Dermis blood vessel endothelial cell (primary cell): ENCODE measurements at regions not wholly inside any gene's neighbourhood (a gene's known extent, or its start where the extent isn't known, plus 50 kb on each side); places are given as distances from the start of the nearest gene placed in this dataset.

Experiments
- DNase-seq: peaks from one replicate; pipeline ENCODE4 v3.0.0; 2010

DNA sequence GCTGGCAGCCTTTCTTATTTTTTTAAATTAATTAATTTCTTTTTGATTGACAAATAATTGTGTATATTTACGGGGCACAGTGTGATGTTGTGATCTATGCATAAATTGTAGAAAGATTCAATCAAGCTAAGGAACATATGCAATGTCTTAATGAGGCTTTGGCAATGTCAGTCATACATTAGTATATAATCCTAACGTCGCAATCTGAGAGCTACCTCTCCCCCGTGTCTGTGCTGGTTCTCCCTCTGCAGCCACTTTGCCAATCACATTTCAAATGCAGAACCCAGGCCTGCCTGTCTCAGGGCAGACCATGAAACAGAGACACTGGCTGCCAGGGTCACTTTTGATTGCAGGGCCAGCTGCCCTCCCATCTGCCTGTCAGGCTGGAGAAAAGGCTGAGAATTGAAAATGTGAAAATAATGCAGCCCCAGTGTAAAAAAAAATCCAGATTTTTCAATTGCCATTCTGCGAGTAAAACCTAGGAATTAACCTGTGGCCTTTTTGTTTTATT, 56.3 kb downstream of the SLC24A2 start:
- no peak for DNase-seq

DNA sequence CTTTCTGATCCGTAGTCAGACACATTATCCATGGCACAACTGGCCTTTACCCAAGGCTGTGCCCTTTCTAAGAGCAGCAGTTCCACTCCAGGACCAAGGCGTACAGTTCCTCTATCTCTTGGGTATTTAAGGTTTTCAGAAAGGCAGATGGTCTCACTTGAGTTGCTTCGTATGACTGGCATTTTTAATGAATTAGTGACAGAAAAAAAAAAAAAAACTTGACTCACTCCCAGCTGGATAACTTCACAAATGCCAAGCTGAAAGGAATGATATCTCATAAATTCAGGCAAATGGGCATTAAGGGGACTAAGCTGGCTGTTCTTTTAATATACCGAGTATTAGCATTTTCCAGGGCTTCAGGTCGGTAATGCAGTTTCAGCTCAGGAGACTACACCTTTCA, 60.7 kb downstream of the SLC24A2 start:
- DNase-seq, result no peak

DNA sequence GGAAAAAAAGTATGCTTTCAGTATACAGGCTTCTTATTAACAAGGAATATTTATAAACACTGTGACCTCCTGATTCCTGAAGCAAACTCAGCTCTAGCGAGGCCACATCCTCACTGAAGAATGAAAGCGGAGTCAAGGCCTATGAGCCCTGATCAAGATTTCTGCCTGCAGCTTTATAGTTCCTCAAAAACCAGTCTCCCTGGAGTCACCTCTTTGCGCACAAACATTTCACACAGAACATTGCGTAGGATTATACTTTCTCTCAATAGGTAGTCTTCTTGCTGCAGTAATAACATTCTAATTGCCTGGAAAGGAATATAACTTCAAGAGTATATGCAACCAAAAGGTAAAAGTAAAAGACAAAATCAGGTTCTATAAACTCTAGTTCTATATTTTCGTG, 62.9 kb downstream of the SLC24A2 start:
- DNase-seq, result no peak

DNA sequence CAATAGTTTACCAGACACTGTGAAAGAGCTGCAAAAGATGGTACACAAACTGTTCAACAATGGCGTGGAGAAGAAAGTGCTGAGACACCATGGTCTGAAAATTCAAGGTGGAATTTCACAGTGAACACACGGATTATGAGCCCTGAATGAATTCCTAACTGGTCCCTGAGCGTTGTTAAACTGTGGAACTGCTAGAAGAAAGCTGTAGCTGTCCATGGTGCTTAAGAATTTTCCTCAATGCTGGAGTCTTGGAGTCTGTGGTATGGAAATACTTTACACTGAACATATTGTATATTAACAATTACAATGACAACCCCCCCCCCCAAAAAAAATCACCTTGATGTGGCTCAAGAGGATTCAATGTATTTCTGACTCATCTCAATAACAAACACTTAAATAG, 68.5 kb downstream of the SLC24A2 start:
- DNase-seq, result peak; percentile 71

DNA sequence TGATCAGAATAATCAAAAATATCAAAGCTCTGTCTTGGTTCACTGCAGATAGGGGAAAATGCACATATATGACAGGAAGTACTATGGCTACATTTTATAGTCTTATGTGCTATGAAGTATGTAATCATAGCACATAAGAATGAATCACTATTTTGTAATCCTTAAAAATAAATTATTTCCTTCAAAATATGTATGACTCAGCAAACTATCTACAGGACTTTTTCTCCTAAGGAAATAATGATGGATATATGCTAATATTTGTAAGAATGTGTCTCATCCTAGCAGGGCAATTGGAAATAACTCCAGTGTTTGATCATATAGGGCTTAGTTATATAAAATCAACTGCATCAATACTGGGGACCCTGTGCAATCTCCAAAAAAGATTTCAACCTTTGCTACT, 85.1 kb downstream of the SLC24A2 start:
- DNase-seq, result no peak

DNA sequence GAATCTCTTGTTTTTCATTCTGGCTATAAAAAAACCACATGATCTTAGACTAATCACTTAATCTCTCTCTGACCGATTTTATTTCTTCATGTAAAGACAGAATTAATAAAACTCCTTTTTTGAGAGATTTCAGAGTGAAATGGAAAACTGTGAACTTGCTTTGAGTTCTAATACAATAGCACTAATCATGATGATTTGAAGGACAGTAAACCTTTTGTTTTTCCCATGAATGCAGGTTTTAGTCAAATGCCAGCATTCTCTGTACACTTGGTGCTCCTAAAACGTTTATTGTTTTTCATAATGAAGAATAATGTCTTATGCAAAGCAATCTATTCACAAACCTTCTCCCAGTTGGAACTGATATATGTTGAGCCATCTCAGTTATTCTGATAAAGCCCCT, 86.8 kb downstream of the SLC24A2 start:
- no peak for DNase-seq

DNA sequence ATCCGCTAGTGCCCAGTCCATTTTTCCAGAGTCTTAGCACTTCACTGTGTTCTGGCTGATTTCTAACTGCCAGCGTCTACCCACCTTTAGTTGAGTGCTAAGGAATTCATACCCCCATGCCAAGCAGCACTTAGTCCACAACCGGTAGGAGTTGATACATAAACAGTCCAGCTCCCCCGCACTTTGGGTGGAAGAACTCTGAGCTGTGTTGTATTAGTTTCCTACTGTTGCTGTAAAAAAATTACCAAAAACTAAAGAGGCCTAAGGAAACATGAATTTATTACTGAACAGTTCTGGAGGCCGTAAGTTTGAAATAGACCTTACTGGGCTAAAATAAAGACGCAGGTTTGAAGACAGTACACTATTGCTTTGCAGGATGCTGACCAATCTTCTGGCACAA, 87.6 kb downstream of the SLC24A2 start:
- no peak for DNase-seq

DNA sequence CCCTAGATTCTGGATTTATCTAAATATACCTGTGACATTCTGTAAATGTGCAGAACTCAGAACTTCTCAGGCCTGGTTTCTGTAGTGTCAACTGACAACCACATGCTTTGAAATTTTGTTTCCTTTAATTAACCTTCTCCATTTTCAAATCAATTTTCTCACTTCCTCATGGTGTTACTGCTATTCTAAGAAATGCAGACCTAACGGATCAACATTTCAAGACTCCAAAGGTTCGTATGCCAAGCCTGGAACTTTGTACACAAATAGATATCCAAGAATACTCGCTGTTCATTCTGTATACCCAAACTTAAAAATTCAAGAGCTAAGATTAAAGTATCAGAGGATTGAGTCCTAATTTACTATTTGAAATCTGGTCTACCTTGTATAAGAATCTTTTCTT, 88.1 kb downstream of the SLC24A2 start:
- no peak for DNase-seq

DNA sequence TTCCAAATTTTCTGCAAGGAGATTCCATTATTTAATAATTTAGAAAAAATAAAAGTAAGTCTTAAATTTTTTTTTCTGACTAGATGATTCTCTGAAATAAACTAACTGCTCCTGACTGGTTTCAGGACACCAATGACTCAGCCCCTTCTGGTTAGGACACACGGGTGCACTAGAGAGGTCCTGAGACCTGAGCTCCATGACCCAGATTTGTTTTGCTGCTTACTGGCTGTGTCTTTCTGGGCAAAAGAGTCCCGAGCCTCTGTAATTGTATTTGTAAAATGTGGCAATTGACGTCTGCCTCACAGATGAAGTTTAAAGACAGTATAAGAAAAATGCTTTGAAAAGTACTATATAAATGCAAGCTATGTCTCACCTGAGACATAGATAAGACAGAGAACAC, 89.1 kb downstream of the SLC24A2 start:
- no peak for DNase-seq

DNA sequence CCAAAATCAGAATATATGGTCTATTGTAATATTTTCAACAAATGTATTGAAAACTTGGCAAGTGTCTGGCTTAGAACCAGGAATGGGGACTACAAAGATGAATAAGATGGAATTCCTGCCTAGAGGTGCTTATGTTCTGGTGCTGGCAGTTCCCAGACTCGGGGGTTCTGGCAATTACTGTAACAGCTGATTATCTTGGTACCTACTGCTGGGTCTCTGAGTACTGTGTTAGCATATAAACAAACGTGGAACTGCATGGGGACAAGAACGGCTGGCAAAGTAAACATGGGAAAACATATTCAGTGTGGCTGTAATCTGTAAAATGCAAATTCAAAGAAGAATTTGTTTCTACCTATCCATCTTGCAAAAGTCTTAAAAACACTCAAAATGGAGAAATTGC, 89.9 kb downstream of the SLC24A2 start:
- DNase-seq, result no peak

DNA sequence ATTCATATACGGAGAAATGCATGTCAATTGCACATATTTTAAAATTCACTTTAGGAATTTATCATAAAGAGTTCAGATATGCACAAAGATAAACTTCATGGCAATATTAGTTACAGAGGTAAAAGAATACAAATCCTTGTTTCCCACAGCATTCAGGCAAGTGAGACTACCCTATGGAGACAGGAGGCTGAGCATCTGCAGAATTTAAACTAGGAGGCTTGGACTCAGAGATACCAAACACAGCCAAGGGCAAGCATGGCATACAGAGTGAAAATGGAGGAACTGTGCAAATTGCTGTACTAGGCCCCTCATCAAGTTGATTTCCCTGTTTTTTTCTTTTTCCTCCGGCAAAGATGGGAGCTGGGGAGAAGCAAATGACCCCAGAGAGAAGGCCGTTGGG, 94.2 kb downstream of the SLC24A2 start:
- DNase-seq, result no peak

DNA sequence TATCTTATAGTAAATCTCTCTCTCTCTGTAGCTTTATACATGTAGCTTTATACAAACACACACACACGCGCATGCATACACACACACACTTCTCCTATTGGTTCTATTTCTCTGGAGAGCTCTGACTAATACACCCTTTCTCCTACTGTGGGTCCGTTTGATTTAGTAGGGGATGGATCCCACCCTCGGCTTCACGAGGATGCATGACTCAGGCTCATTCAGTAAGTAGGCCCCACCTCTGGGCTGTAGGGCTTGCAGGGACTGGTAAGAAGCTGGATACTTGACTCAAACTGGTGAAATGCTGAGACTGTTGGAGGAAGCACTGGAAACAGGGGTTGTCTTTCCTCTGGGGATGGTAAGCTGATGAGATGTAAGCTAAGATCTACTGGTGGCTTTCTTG, 98.7 kb downstream of the SLC24A2 start:
- DNase-seq, result no peak

DNA sequence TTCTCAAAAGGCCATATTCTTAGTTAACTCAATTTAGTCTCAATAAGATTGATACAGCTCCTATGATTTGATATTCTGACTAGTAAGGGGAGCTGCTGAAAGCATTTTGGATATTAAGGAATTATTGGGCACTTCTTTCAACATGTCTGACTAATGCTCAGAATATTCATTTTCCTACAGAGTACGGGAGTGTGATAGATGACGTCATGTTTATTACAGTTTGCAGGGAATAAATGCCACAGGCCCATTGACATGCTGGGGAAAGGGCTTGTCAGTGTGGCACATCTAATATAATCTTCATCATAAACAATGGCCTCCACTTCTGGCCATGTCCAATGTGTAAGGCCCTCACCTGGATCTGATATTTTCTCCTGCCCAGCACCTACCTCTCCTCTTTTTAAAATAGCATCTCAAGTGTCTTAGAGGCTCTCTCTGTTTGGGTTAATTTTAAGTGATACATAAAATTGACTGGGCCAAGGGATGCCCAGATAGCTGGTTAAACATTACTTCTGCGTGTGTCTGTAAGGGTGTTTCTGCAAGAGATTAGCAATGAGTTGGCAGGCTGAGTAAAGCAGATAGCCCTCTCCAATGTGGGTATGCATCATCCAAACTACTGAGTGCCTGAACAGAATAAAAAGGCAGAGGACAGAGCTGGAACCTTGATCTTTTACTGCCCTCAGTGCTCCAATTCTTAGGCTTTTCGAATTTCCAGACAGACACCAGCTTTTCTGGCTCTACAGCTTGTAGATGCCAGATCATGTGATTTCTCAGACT, 99.3 kb downstream of the SLC24A2 start:
- no peak for DNase-seq

DNA sequence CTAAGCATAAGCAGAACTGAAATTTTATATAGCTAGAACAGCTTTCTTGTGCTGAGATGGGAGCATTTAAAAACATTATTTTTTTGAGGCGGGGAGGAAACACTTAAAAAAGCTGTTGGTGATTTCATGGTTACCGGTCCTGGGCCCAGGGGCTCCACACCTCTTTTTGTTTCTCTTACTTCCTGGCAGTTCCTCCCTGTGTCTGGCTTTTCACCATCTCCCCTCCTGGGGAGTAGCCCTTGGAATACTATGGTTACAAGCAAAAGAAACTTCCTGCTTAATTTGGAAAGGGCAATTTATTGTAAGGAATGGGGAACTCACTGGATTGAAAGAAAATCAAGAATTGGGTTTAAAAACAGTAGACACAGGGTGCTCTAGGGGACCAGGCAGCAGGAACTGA, 105.1 kb downstream of the SLC24A2 start:
- DNase-seq, result no peak

DNA sequence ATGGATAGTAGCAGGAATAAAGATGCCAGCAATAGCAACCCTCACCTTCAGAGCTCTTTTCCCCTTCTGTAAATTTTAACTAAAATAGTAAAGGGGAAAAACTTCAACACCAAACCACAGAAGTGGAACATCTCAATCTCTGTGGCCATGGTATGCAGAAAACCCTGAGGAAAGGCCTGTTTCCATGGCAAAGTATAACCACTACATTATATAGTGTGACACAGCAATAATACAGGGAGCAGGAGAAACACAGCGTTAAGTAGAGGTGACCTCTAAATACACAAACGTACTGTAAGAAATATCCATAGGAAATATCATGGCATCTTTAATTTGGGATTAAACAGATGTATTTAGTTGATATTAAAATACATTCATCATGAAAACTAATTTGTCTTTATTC, 106.4 kb downstream of the SLC24A2 start:
- DNase-seq, result no peak

DNA sequence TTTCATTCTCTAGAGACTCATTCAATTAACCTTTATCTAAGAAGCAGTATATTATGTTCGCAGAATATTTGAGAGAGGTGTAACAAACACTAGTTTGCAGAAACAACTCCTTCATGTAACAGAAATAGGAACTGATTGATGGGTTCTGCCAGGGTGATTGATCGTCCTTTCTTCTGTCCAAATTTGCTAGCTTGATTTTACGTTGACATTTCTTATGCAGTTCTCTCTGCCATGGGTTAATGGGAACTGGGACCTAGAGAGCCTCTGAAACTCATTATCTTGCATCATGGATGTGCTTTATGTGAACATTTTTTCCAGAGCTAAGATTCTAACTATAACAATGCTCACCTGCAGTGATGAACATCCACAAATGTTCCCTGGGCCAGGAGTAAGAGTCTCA, 107.0 kb downstream of the SLC24A2 start:
- DNase-seq, result no peak

DNA sequence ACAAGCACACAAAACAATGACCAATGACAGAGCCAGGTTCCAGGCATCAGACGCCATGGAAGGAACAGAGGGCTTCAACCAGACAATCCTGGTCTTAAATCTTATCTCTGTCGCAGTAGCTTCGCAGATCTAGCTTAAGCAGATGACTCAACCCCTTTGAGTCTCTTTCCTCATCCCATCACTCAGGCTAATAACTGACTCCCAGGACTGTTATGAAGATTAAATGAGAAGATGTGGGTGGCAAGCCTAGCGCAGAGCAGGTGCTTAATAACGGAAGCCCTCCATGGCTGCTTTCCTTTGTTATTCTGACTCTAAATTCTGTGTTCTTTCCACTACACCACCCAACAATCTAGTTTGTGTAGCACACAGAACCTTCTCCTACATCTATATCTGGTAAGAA, 110.9 kb downstream of the SLC24A2 start:
- DNase-seq, result no peak

DNA sequence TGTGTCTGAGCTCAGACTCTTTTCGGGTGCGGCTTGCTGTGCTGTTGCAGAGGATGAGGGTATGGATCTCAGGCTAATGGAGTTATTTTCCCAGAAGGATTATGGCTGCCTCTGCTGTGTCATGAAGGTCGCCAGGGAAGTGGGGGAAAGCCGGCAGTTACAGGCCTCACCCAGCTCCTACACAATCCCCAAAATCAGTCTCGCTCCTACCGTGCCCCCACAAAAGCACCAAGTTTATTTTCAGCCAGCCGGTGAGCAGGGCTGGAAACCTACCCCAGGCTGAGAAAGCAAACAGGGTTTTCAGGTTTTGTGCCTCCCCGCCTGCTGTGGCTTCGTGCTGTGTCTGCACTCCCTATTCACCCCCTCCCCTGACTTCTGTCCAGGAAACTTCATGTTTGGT, 113.3 kb downstream of the SLC24A2 start:
- DNase-seq, result no peak

DNA sequence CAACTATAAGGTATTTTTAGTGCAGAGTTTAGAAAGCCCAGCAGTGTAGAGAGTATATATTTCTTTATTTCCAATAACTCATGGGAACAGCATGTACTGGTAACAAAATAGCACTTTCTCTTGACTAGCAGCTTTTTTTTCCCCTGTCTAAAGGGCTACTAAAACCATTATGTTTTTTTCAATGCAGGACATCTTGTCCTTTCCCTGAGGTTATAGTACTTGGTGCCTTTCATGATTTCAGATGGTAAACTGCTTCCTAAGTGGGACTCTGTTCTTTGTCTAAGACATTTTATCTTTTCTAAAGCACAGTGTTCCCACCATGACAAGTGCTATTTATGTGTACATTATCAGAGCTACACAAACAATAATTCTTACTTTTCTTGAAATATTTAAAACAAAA, 122.3 kb downstream of the SLC24A2 start:
- no peak for DNase-seq

DNA sequence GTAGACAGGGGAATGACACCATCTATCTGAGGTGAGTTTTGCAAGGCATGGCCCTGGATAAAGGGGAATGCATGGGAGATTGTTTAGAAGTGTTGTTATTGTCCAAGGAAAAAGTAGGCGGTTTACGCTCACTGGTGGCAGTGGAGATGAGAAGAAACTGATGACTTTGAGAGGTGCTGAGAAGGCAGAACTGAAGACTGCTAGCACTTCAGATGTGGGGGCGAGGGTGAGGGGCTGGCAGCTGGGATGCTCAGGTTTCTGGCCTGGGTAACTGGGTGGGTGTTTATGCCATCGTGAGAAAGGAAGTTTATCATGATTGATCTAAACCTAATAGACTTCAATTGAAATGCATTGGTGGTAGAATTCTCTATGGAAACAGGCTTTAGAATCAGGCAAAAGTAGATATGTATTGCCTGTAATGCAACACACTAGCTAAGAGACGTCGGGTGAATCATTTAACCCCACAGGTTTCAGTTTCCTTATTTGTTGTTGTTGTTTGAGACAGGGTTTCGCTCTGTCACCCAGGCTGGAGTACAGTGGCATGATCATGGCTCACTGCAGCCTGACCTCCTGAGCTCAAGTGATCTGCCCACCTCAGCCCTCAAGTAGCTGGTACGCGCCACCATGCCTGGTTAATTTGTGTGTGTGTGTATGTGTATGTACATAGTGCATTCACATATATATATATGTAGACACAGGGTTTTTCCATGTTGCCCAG, 123.5 kb downstream of the SLC24A2 start:
- no peak for DNase-seq

DNA sequence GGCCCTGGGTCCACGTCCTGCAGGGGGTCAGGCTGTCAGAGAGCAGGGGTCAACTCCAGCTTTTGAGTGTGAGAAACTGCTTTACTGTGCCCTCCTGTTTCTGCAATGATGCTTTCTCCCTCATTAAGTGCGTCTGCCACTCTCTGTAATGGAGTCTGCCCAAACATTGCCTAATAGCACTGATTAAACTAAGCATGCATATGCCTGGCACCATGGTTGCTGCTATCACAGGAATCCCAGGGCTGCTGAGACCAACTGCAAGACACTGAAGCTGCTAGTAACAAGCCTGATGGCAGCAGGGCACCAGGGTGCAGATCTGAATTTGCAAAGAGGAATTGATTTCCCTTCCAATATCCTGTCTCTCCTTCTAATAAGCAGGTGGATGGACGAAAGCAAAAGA, 125.3 kb downstream of the SLC24A2 start:
- no peak for DNase-seq

DNA sequence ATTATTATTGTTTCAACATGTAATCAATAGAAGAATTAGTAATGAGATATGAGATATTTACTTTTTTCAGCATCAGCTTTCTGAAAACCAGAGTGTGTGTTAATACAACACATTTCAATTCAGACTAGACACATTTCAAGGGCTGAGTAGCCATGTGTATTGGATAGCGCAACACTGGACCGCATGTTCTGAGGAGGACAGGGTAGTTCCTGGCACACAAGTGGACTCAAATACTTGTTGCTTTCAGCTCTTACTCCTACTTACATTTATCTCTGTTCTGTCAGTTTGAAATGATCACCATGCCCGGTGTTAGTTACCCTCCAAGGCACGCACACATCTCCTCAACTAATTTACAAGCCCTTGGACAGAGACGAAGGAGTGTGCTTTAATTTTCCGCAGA, 126.6 kb downstream of the SLC24A2 start:
- DNase-seq, result no peak

DNA sequence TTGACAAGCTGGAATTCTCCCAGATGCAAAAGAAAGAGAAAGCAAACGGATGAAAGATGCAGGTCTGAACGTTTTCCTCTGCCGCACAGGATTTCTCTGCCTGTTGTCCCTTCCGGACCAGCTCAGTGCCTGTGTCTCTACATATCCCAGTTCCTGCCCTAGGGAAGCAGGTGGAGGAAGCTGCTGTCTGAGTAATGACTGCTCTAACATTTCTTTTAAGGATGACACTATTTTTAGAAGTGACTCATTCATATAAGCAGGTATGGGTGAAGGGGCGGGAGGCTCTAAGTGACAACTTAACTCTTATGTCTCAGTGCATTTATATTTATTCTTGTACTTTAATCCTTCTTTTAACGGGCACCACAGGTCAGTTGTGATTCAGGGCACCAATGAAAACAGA, 128.8 kb downstream of the SLC24A2 start:
- peak; percentile 16 for DNase-seq

DNA sequence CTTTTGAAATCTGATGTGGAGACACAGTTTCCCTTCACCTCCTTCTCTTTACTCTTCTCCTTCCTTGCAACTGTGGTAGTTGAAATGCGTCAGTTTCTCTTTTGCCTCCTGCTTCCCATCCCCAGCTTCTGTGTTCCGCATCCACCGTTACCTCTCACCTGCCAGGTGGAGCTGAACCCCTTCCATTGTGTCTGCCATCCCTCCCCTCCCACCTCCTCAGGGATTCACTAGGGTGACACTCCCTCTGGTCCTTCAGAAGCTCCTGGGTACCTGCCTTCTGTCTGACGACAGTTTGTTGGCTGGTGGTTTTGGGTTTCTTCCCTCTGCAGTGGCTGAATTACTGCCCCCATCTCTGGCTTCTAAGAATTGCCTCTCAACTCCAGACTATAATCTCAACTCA, 132.1 kb downstream of the SLC24A2 start:
- no peak for DNase-seq

DNA sequence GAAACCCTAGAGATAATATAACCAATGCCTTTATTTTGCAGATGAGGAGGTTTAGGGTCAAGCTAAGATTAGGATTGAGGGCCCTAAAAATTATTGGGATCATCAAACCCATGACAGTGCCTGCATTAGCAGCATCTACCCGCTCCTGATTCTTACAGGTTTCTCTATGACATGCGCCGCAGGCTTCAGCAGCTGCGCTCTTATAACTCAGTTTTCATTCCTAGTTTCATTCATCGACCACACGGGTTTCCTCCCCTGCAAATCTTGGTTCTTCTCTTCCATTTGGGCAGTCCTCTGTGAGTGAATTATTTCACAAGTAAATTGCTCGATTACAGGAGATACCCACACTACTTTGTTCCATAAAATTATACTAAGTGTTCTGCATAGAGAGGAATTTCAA, 137.2 kb downstream of the SLC24A2 start:
- no peak for DNase-seq
